ENCODE measurements at regions not wholly inside any gene's neighbourhood (a gene's known extent, or its start where the extent isn't known, plus 50 kb on each side); places are given as distances from the start of the nearest gene placed in this dataset.

DNA sequence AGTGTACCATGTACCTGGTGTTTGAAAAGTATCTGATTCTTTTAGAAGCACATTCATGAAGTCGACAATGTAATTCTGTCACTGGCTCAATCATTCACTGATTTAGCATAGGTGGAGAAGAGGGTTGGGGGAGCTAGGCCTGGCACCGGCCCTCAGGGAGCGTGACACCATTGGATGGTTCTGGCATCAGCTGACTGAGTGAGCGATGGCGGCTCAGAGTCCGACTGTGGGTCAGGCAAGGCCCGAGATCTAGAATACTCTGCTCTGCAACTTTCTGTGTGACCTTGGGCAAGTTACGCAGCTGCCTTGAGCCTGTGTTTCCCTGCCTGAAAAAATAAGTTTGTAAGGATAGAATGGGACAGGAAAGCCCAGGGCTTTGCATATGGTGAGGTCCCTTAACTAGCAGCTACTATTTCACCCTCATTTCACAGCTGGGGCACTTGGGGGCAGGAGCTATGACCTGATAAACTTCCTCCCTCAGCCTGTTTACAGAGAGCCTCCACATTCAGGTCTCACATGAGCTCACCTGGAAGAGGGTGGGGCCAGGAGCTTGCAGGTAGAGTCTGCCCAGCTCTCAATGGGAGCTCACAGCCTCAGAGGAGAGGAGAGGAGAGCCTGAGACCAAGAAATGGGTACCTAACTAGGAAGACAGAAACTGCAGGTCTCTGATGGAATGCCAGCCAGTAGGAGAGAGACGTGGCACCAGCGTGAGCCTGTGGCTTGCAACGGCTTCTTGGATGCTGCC is 153.7 kb upstream of the TLE3 start:
- TF ChIP-seq YY1 (IDR thresholded peaks at IDR 0.05; ENCODE audit: insufficient read depth, insufficient read length) (no peak), SUZ12 (IDR thresholded peaks at IDR 0.05; ENCODE audit: extremely low read depth, insufficient read depth, insufficient read length) (no peak)

Data from NT2/D1 (cell line).